ENCODE measurements at regions not wholly inside any gene's neighbourhood (a gene's known extent, or its start where the extent isn't known, plus 50 kb on each side); places are given as distances from the start of the nearest gene placed in this dataset.

DNA sequence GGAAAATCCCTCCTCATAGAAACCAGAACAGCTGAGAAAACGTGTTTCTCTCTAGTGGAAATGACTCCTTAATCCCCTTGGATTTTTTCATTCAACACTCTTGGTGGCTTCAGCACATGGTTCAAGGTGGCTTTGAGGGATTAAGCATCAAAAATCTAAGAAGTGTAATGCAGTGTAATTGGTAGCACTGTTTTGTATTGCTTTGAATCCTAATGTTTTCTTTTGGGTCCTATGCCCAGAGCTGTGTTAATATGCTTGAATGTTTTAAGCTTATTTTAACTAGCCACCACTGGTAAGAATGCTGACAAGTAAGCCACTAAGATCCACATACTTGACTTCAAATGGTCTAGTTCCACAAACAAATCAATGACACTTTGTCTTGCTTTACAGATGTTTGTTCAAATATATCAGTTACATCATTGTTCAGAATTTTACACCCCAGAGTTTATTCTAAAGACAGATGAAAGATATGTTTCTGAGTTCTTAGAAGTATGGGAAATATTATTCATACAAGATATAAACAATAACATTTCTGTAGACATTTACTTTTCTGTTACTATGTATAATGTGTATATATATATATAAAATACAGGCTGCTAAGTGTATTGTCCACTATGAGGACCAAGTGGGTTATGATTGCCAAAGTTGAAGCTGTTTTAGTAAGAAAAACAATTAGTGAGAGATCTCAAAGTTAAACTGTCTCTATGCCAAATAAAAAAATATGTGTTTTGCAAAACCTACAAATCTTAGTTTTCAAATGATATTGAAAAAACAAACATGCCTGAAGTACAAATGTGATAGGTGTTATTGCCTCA is 220.8 kb downstream of the OGFRL1 start:
- Mint-ChIP-seq H3K4me3 (no peak overlapping the region), H3K27ac (ENCODE audit: unreplicated experiment) (no peak overlapping the region), H3K9me3 (no peaks in the 10 kb centered on the region), H3K36me3 (ENCODE audit: low read depth) (no peaks in the 10 kb centered on the region), H3K4me1 (peaks cover 3% of the 10 kb centered on the region), H3K27me3 (ENCODE audit: low read depth) (no peaks in the 10 kb centered on the region)
- no peak for DNase-seq (ENCODE audit: low read depth, low spot score)
- TF ChIP-seq, protein P1, sequence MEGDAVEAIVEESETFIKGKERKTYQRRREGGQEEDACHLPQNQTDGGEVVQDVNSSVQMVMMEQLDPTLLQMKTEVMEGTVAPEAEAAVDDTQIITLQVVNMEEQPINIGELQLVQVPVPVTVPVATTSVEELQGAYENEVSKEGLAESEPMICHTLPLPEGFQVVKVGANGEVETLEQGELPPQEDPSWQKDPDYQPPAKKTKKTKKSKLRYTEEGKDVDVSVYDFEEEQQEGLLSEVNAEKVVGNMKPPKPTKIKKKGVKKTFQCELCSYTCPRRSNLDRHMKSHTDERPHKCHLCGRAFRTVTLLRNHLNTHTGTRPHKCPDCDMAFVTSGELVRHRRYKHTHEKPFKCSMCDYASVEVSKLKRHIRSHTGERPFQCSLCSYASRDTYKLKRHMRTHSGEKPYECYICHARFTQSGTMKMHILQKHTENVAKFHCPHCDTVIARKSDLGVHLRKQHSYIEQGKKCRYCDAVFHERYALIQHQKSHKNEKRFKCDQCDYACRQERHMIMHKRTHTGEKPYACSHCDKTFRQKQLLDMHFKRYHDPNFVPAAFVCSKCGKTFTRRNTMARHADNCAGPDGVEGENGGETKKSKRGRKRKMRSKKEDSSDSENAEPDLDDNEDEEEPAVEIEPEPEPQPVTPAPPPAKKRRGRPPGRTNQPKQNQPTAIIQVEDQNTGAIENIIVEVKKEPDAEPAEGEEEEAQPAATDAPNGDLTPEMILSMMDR (conservative IDR thresholded peaks at IDR 0.05) = no peak

- H3K27me3 Mint-ChIP-seq (ENCODE audit: low read depth) = no peaks in the 10 kb centered on the region
- H3K36me3 Mint-ChIP-seq (ENCODE audit: low read depth) = no peaks in the 10 kb centered on the region
- H3K27ac Mint-ChIP-seq (ENCODE audit: unreplicated experiment) = no peak overlapping the region
- TF ChIP-seq, protein P1 (conservative IDR thresholded peaks at IDR 0.05) = peak; percentile 68
- no peaks in the 10 kb centered on the region for H3K9me3 Mint-ChIP-seq
- no peak for DNase-seq (ENCODE audit: low read depth, low spot score)
- no peak overlapping the region for H3K4me3 Mint-ChIP-seq
- peaks cover 3% of the 10 kb centered on the region for H3K4me1 Mint-ChIP-seq
Observed at GRCh38 chr6:71510057-71510713, 221.6 kb downstream of the OGFRL1 start.

DNA sequence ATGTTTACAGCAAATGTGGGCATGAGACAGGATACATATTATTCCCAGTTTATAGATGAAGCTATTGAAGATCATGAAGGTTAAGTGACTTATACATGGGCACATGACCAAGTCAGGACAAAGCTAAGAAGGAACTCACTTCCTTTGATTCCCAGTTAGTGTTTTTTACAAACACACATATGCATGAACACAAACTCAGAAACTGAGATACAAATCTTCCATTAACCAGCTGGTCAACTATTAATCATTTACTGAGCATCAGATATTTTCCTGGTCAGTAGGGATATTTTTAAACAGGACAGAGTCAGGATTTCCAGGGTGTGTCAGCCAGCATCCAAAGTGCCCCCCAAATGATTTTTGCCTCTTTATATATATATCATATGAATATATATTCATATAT is 222.2 kb downstream of the OGFRL1 start:
- TF ChIP-seq, protein P1 (conservative IDR thresholded peaks at IDR 0.05) = no peak
- Mint-ChIP-seq H3K27me3 (ENCODE audit: low read depth) (no peaks in the 10 kb centered on the region), H3K27ac (ENCODE audit: unreplicated experiment) (no peak overlapping the region), H3K36me3 (ENCODE audit: low read depth) (no peaks in the 10 kb centered on the region), H3K9me3 (no peaks in the 10 kb centered on the region), H3K4me1 (peaks cover 3% of the 10 kb centered on the region), H3K4me3 (no peak overlapping the region)
- DNase-seq (ENCODE audit: low read depth, low spot score) = no peak

DNA sequence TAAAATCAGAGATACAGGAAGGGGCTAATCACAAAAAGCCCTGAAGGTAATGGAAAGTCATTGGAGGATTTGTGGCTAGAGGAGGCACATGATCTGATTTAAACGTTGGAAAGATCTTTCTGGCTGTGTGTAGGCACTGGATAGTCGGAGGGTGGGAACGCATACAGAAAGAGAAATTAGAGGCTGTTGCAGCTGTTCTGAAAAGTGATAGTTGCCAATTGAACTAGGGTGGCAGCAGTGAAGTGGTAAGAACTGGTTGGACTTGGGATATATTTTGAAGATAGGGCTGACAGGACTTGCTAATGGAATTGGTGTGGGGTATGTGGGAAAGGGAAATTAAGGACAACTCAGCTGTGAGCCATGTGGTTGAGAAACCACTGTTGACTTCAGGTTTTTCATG is 223.6 kb downstream of the OGFRL1 start:
- no peaks in the 10 kb centered on the region for H3K36me3 Mint-ChIP-seq (ENCODE audit: low read depth)
- DNase-seq (ENCODE audit: low read depth, low spot score) = no peak
- no peaks in the 10 kb centered on the region for H3K9me3 Mint-ChIP-seq
- H3K27ac Mint-ChIP-seq (ENCODE audit: unreplicated experiment) = no peak overlapping the region
- H3K4me3 Mint-ChIP-seq = no peak overlapping the region
- TF ChIP-seq, protein P1 (conservative IDR thresholded peaks at IDR 0.05) = no peak
- H3K27me3 Mint-ChIP-seq (ENCODE audit: low read depth) = no peaks in the 10 kb centered on the region
- H3K4me1 Mint-ChIP-seq = no peaks in the 10 kb centered on the region

GRCh38 chr6:71513036-71513435 is 224.4 kb downstream of the OGFRL1 start:
- no peak overlapping the region for H3K4me3 Mint-ChIP-seq
- H3K4me1 Mint-ChIP-seq = no peaks in the 10 kb centered on the region
- DNase-seq (ENCODE audit: low read depth, low spot score) = no peak
- H3K9me3 Mint-ChIP-seq = no peaks in the 10 kb centered on the region
- TF ChIP-seq, protein P1 (conservative IDR thresholded peaks at IDR 0.05) = no peak
- H3K27me3 Mint-ChIP-seq (ENCODE audit: low read depth) = no peaks in the 10 kb centered on the region
- H3K27ac Mint-ChIP-seq (ENCODE audit: unreplicated experiment) = no peak overlapping the region
- no peaks in the 10 kb centered on the region for H3K36me3 Mint-ChIP-seq (ENCODE audit: low read depth)

Measured in neural crest cell (in vitro differentiated cells).